Fibroblast of villous mesenchyme (primary cell): ENCODE measurements at regions not wholly inside any gene's neighbourhood (a gene's known extent, or its start where the extent isn't known, plus 50 kb on each side); places are given as distances from the start of the nearest gene placed in this dataset.

Experiments
- DNase-seq: peaks from one replicate; pipeline ENCODE4 v3.0.0-alpha.2; 2010; ENCODE audit warnings: low read depth
- H3K4me3 ChIP-seq: 2 replicates; pipeline ENCODE4 v1.5.1; 2011; ENCODE audit warnings: low read depth, mild to moderate bottlenecking, low read length
- TF ChIP-seq, protein P1 (sequence below): IDR thresholded peaks from 2 replicates; pipeline ENCODE4 v1.5.1; 2012; ENCODE audit warnings: low read depth, mild to moderate bottlenecking, low read length; ENCODE audit not compliant: insufficient read depth

DNA sequence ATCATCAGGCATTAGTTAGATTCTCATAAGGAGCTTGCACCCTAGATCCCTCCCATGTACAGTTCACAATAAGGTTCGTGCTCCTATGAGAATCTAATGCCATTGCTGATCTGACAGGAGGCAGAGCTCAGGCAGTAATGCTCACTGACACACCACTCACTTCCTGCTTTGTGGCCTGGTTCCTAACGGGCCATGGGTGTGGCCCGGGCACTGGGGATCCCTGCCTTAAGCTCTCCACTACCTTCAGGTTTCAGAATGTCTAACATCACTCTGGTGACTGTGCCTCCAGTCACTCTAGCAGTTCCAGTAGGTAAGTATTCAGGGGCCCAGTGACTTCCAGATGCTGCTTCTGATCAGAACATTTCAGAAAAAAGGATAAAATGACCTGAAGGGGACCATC lies 152.4 kb downstream of the LRRC70 start:
- TF ChIP-seq, protein P1, sequence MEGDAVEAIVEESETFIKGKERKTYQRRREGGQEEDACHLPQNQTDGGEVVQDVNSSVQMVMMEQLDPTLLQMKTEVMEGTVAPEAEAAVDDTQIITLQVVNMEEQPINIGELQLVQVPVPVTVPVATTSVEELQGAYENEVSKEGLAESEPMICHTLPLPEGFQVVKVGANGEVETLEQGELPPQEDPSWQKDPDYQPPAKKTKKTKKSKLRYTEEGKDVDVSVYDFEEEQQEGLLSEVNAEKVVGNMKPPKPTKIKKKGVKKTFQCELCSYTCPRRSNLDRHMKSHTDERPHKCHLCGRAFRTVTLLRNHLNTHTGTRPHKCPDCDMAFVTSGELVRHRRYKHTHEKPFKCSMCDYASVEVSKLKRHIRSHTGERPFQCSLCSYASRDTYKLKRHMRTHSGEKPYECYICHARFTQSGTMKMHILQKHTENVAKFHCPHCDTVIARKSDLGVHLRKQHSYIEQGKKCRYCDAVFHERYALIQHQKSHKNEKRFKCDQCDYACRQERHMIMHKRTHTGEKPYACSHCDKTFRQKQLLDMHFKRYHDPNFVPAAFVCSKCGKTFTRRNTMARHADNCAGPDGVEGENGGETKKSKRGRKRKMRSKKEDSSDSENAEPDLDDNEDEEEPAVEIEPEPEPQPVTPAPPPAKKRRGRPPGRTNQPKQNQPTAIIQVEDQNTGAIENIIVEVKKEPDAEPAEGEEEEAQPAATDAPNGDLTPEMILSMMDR, result no peak
- DNase-seq, result no peak
- no peak overlapping the region for H3K4me3 ChIP-seq

DNA sequence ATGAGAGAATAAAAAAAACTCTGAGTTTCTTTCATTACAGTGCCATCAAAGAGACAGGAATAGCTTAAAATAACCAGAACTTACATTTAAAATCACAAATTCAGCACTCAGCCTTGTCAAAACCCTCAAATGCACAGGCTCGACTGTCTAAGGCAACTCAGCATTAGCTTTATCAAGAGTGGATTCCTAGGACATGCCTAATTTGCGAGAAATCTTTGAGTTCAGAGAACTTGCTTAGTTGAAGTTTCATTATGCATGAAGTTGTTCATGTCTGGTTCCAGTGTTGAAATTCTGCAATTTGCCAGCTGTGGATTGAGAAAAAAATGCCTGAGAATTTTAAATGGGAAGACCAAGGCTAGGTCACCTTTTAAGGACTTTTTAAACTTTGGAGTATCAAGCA lies 151.1 kb downstream of the LRRC70 start:
- TF ChIP-seq, protein P1, result no peak
- H3K4me3 ChIP-seq, result no peak overlapping the region
- DNase-seq, result no peak

GRCh38 chr5:62727861-62728260 lies 149.2 kb downstream of the LRRC70 start:
- TF ChIP-seq, protein P1, result no peak
- H3K4me3 ChIP-seq, result no peak overlapping the region
- no peak for DNase-seq

DNA sequence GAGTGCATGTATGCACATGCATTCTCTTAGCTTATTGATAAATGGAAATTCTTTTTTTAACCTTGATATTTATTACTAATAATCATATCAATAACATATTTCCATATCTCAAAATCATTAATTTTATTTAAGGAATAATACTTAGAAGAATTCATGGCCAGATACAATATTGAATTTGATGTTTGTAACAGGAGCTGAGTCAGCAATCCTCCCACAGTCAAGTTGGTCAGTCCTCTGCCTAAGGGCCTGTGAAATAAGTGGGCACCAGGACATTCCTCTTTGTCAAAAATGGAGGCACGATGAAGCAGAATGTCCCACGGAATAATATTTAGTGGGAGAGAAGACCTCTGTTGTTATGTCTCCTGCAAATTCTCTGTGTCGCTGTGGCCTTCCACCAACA lies 148.6 kb downstream of the LRRC70 start:
- no peak overlapping the region for H3K4me3 ChIP-seq
- TF ChIP-seq, protein P1, result no peak
- no peak for DNase-seq

GRCh38 chr5:62722360-62722759 lies 143.7 kb downstream of the LRRC70 start:
- TF ChIP-seq, protein P1, result no peak
- no peak for DNase-seq
- no peak overlapping the region for H3K4me3 ChIP-seq

DNA sequence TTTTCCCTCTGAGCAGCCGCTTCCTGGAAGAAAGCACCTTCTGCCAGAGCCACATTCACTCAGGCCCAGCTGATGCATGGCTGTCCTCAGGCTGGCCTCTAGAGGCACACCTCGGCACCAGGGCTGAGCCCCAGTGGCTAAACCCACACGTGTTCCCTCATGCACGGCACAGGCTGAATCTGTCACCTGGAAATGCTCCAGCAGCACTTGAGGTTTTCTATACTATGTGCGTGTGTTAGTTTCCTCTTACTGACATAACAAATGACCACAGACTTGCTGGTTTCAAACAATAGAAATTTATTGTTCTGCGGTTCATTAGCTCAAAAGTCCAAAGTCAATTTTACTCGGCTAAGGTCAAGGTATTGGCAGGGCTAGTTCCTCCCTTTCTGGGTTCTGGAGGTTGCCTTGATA lies 141.4 kb downstream of the LRRC70 start:
- TF ChIP-seq, protein P1, result peak; percentile 23
- H3K4me3 ChIP-seq, result no peak overlapping the region
- DNase-seq, result no peak

DNA sequence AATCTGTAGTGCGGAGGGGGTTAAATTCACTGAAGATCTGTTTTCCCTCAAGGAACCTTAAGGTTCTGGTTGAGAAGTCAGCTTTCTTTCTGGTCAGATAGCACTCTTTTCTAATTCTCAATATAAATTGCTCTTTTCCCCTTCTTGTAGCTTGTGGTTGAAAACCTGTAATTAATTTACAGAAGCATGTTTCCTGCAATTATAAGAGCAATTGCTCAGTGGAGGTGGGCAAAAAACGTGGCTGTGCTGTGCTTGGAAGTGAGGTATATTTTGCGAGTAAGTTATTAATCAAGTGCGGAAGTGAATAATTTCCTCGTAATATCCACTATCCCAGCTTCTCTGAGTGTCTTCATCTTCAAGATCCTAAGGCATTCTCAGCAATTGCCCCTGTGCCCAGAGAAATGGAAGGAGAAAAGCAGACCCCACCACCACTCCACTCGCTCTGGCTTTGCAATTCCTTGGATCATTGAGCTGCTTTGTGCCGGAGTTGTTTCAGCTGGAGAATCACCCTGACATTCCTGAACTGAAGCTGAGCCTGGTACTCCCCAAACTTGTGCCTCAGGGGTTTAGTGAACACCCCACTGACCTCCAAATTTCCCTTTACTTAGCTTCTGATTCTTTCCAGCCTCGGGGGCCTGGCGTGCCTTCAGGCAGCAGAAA lies 140.6 kb downstream of the LRRC70 start:
- H3K4me3 ChIP-seq, result no peak overlapping the region
- no peak for DNase-seq

More for the DNA sequence above, 140.6 kb downstream of the LRRC70 start:
- TF ChIP-seq, protein P1, result no peak
